ENCODE measurements at regions not wholly inside any gene's neighbourhood (a gene's known extent, or its start where the extent isn't known, plus 50 kb on each side); places are given as distances from the start of the nearest gene placed in this dataset.

DNA sequence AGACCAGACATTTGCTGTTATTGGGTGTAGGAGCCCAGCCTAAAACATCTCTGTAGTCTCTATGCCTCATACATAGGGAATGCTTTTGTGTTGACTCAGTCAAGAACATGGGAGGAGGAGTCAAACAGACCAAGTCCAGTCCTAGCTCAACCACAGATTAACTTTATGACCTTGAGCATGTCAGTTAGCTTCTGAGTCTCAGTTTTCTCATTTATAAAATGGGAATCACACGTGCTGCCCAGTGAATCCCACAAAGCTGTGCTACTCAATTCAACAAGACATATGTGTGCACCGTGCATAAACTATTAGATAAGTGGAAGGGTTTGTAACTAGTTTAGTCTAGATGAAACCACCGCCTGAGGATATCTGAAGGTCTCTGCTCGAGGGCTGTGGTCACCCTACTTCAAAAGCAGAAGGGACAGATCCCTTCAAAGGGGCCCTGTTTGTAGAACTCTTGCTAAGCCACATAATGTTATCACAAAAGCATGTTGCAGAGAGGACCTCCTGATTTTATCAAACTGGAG is 109.5 kb upstream of the NFIA start:
- TF ChIP-seq, protein P1, sequence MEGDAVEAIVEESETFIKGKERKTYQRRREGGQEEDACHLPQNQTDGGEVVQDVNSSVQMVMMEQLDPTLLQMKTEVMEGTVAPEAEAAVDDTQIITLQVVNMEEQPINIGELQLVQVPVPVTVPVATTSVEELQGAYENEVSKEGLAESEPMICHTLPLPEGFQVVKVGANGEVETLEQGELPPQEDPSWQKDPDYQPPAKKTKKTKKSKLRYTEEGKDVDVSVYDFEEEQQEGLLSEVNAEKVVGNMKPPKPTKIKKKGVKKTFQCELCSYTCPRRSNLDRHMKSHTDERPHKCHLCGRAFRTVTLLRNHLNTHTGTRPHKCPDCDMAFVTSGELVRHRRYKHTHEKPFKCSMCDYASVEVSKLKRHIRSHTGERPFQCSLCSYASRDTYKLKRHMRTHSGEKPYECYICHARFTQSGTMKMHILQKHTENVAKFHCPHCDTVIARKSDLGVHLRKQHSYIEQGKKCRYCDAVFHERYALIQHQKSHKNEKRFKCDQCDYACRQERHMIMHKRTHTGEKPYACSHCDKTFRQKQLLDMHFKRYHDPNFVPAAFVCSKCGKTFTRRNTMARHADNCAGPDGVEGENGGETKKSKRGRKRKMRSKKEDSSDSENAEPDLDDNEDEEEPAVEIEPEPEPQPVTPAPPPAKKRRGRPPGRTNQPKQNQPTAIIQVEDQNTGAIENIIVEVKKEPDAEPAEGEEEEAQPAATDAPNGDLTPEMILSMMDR (IDR thresholded peaks at IDR 0.05), result no peak
- TF ChIP-seq POLR2A (IDR thresholded peaks at IDR 0.05), result no peak
- no peak for TF ChIP-seq POLR2AphosphoS5 (IDR thresholded peaks at IDR 0.05)

Measured in suprapubic skin (tissue), 4 donors.